Thyroid gland (tissue), 4 donors: ENCODE measurements at regions not wholly inside any gene's neighbourhood (a gene's known extent, or its start where the extent isn't known, plus 50 kb on each side); places are given as distances from the start of the nearest gene placed in this dataset.

ENCODE experiments used
- DNase-seq, 2 donors: peaks; one replicate each; pipeline ENCODE4 v3.0.0-alpha.2; 2019
- H3K27ac ChIP-seq, 3 donors: fragments of 200-600 bp; sonication (generic); 1 replicate in 2 of 3; 2 replicates in 1 of 3; pipeline ENCODE4 v1.5.1; 2016 to 2019; ENCODE audit warnings: mild to moderate bottlenecking in 1 of 3, moderate library complexity in 1 of 3
- H3K27me3 ChIP-seq: fragments of 200-600 bp; sonication (generic); one replicate; pipeline ENCODE4 v1.5.1; 2019
- H3K36me3 ChIP-seq, 2 donors: fragments of 200-600 bp; sonication (generic); one replicate each; pipeline ENCODE4 v1.5.1; 2016 to 2019
- H3K4me1 ChIP-seq, 2 donors: fragments of 200-600 bp; sonication (generic); one replicate each; pipeline ENCODE4 v1.5.1; 2017 to 2019
- H3K4me3 ChIP-seq, 3 donors: fragments of 200-600 bp; sonication (generic); replicated peaks in 1 of 3; 1 replicate in 2 of 3; 2 replicates in 1 of 3; pipeline ENCODE4 v1.5.1; 2016; ENCODE audit warnings: mild to moderate bottlenecking in 1 of 3
- H3K9me3 ChIP-seq: fragments of 200-600 bp; sonication (generic); one replicate; pipeline ENCODE4 v1.5.1; 2017
- POLR2A ChIP-seq, 2 donors: fragments of 450-650 bp; IDR thresholded peaks; one replicate each; pipeline ENCODE4 v1.6.1; 2017; ENCODE audit warnings: antibody characterized with exemption in 2 of 2, mild to moderate bottlenecking in 2 of 2, moderate library complexity in 1 of 2
- WGBS, 2 donors: methylation state at CpG; one replicate each; pipeline ENCODE4 v1.1.5; 2017; 5-methylcytosine and 5-hydroxymethylcytosine counted together
- intact Hi-C: fragments of 100-400 bp; cut with DNase I; formaldehyde crosslinking; loops from one replicate; pipeline ENCODE4 v1.15.1; 2023
- TF ChIP-seq, protein P1 (sequence below), 6 experiments: fragments of 200-600 bp in 3 of 6; fragments of 450-650 bp in 3 of 6; sonication (generic) in 3 of 6; IDR thresholded peaks; one replicate each; pipeline ENCODE4 v1.5.1; 2016 to 2019; ENCODE audit warnings: antibody characterized with exemption in 6 of 6, mild to moderate bottlenecking in 2 of 6, inconsistent platforms in 1 of 6, moderate library complexity in 1 of 6

DNA sequence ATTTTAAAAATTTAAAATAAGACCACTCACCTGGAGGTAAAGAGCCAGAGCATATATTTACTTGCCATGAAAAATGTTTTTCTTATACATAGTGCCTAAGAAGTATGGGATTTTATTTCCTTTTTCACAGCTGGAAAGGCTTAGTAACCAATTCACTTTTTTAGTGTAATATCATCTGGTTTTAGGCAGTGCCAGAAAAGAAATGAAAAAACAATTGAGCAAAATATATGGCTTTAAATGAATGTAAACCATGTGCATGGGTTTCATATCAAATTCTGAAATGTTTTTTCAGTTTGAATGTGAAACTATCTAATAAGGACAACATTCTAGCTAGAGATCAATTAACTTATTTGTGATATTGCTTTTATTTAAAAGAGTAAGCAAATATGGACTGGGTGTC is 672.4 kb upstream of the ADAMTS5 start:
- no peak for DNase-seq
- H3K27me3 ChIP-seq: no peaks in the 10 kb centered on the region
- intact Hi-C loops: no loop called here
- no peaks in the 10 kb centered on the region for H3K4me1 ChIP-seq
- no peaks in the 10 kb centered on the region for H3K9me3 ChIP-seq
- no peak overlapping the region for H3K27ac ChIP-seq
- TF ChIP-seq POLR2A (IDR thresholded peaks at IDR 0.05): no peak
- TF ChIP-seq, protein P1, sequence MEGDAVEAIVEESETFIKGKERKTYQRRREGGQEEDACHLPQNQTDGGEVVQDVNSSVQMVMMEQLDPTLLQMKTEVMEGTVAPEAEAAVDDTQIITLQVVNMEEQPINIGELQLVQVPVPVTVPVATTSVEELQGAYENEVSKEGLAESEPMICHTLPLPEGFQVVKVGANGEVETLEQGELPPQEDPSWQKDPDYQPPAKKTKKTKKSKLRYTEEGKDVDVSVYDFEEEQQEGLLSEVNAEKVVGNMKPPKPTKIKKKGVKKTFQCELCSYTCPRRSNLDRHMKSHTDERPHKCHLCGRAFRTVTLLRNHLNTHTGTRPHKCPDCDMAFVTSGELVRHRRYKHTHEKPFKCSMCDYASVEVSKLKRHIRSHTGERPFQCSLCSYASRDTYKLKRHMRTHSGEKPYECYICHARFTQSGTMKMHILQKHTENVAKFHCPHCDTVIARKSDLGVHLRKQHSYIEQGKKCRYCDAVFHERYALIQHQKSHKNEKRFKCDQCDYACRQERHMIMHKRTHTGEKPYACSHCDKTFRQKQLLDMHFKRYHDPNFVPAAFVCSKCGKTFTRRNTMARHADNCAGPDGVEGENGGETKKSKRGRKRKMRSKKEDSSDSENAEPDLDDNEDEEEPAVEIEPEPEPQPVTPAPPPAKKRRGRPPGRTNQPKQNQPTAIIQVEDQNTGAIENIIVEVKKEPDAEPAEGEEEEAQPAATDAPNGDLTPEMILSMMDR (IDR thresholded peaks at IDR 0.05): no peak
- H3K4me3 ChIP-seq: no peak overlapping the region
- H3K36me3 ChIP-seq: no peaks in the 10 kb centered on the region

DNA sequence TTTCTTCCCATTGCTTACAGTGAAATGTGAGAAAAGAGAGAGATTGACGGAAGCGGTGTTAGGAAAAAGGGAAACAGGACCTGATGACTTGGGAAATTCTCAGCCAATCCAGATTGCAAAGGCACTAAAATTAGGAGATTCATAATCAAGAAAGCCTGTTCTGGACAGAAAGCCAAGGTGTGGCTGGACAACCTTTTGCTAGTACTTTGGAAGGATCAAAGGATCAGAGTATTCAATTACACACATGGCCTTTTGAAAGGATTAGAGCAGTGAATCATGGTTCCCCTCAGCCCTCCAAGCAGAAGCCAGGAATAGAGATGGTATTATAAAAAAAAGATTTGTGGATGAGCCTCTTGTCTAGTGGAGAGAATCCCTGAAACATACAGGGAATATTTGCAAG is 669.8 kb upstream of the ADAMTS5 start:
- WGBS, 2 donors: 44 to 45% methylated on average over 2 of the region's 2 CpGs
- Histone ChIP-seq H3K27me3 (no peaks in the 10 kb centered on the region), H3K4me3 (no peak overlapping the region), H3K27ac (no peak overlapping the region), H3K36me3 (no peaks in the 10 kb centered on the region), H3K9me3 (no peaks in the 10 kb centered on the region), H3K4me1 (no peaks in the 10 kb centered on the region)
- intact Hi-C loops: no loop called here
- DNase-seq: no peak
- TF ChIP-seq, protein P1 (IDR thresholded peaks at IDR 0.05): no peak
- TF ChIP-seq POLR2A (IDR thresholded peaks at IDR 0.05): no peak

DNA sequence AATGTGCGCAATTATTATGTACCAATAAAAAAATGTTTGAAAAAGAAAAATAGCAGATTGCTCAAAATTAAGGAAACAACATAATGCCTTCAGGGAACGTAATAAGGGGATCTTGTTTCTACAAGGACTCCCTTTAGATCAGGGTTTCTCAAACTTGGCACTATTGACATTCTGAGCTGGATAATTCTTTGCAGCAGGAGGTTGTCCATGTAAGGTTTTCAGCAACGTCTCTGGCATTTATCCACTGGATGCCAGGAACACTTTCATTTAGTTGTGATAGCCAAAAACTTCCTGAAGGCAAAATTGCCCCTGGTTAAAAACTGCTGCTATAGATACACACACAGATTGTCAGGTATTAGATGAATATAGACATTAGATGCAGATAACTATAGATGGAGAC is 666.7 kb upstream of the ADAMTS5 start:
- Histone ChIP-seq H3K4me3 (no peak overlapping the region), H3K27ac (no peak overlapping the region), H3K9me3 (no peaks in the 10 kb centered on the region), H3K36me3 (no peaks in the 10 kb centered on the region), H3K27me3 (no peaks in the 10 kb centered on the region), H3K4me1 (no peaks in the 10 kb centered on the region)
- TF ChIP-seq POLR2A (IDR thresholded peaks at IDR 0.05): no peak
- TF ChIP-seq, protein P1 (IDR thresholded peaks at IDR 0.05): no peak
- no peak for DNase-seq
- 77 to 89% methylated on average over 3 of the region's 3 CpGs for WGBS, 2 donors
- intact Hi-C loops: no loop called here

DNA sequence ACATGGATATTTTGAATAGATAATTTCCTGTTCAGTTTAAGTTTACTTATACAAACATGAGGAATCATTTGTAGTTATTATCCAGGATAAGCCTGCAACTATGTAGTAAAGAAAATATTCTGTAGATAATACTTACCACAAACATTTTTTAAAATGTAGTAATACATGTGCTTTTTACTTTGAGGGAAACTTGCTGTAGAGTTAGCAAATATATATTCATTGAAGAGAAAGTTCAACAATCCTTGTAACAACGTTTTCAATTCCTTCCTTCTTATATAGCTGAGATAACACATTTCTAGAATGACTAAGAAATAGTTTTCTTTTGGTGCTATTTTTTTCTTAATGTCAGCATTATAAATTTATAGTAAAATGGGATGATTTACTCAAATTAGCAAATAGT is 664.6 kb upstream of the ADAMTS5 start:
- no peak overlapping the region for H3K4me3 ChIP-seq

DNA sequence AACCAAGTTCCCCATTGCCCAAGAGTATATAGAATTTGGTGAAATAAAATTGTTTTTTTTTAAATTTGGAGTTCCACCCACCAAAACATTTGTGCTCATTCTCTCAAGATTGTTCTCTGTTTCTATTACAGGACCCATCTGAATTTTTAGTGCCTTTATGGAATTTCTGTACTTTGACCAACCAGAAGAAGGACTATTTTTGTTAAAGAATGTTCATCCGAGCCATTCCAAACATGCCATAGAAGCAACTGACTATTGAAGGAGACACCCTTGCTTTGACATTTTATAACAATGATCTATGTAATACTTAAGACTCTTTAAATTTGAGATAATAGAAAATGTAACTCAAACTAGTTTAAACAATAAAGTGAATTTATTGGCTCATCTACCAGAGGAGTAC is 655.7 kb upstream of the ADAMTS5 start:
- 80 to 83% methylated on average over 1 of the region's 1 CpG for WGBS, 2 donors

More for the DNA sequence above, 664.6 kb upstream of the ADAMTS5 start:
- TF ChIP-seq POLR2A (IDR thresholded peaks at IDR 0.05): no peak
- TF ChIP-seq, protein P1 (IDR thresholded peaks at IDR 0.05): no peak
- Histone ChIP-seq H3K36me3 (no peaks in the 10 kb centered on the region), H3K27ac (no peak overlapping the region), H3K27me3 (no peaks in the 10 kb centered on the region), H3K4me1 (no peaks in the 10 kb centered on the region), H3K9me3 (no peaks in the 10 kb centered on the region)
- intact Hi-C loops: no loop called here
- DNase-seq: no peak
- WGBS, 2 donors: 36 to 44% methylated on average over 1 of the region's 1 CpG

More for the DNA sequence above, 655.7 kb upstream of the ADAMTS5 start:
- Histone ChIP-seq H3K4me3 (no peak overlapping the region), H3K9me3 (no peaks in the 10 kb centered on the region), H3K27me3 (no peaks in the 10 kb centered on the region), H3K27ac (no peak overlapping the region), H3K36me3 (no peaks in the 10 kb centered on the region), H3K4me1 (no peaks in the 10 kb centered on the region)
- intact Hi-C loops: no loop called here
- no peak for DNase-seq
- TF ChIP-seq, protein P1 (IDR thresholded peaks at IDR 0.05): no peak
- no peak for TF ChIP-seq POLR2A (IDR thresholded peaks at IDR 0.05)
